Posterior cingulate gyrus (tissue), 11 donors: ENCODE measurements at regions not wholly inside any gene's neighbourhood (a gene's known extent, or its start where the extent isn't known, plus 50 kb on each side); places are given as distances from the start of the nearest gene placed in this dataset.

Experiments
- DNase-seq, 10 donors: peaks; one replicate each; pipeline versions ENCODE4 v3.0.0 to v3.0.0-alpha.2; 2020 to 2021; ENCODE audit warnings: mixed read lengths in 3 of 10
- intact Hi-C: fragments of 100-400 bp; cut with DNase I; formaldehyde crosslinking; loops from one replicate; pipeline ENCODE4 v1.15.1; 2023

- no peak for DNase-seq
- intact Hi-C loops, result no loop called here
Observed at GRCh38 chr18:53937037-53937436, 287.4 kb downstream of the MBD2 start.

- intact Hi-C loops, result no loop called here
Observed at GRCh38 chr18:53935803-53936202, 288.7 kb downstream of the MBD2 start.

GRCh38 chr18:53935399-53935798 is 289.1 kb downstream of the MBD2 start:
- intact Hi-C loops, result no loop called here

More at GRCh38 chr18:53935803-53936202, 288.7 kb downstream of the MBD2 start:
- no peak for DNase-seq

GRCh38 chr18:53920312-53921075 is 304.0 kb downstream of the MBD2 start:
- DNase-seq, result no peak
- intact Hi-C loops, result no loop called here

More at GRCh38 chr18:53935399-53935798, 289.1 kb downstream of the MBD2 start:
- no peak for DNase-seq

- intact Hi-C loops, result no loop called here
- DNase-seq, result no peak
Observed at GRCh38 chr18:53918091-53918490, 306.4 kb downstream of the MBD2 start.

- intact Hi-C loops, result no loop called here
- DNase-seq, result peak in 5 of 10 donors; percentile 25 to 89 (median 75)
Observed at GRCh38 chr18:53911200-53911599, 313.3 kb downstream of the MBD2 start.

- intact Hi-C loops, result no loop called here
- no peak for DNase-seq
Observed at GRCh38 chr18:53909668-53910067, 314.8 kb downstream of the MBD2 start.

GRCh38 chr18:53907921-53908320 is 316.5 kb downstream of the MBD2 start:
- intact Hi-C loops, result no loop called here

GRCh38 chr18:53906681-53907080 is 317.8 kb downstream of the MBD2 start:
- peak in 8 of 10 donors; percentile 26 to 90 (median 47) for DNase-seq
- intact Hi-C loops, result no loop called here

More at GRCh38 chr18:53907921-53908320, 316.5 kb downstream of the MBD2 start:
- no peak for DNase-seq

- intact Hi-C loops, result no loop called here
- DNase-seq, result no peak
Observed at GRCh38 chr18:53894675-53895442, 329.6 kb downstream of the MBD2 start.

- DNase-seq, result no peak
- intact Hi-C loops, result no loop called here
Observed at GRCh38 chr18:53887447-53887846, 337.0 kb downstream of the MBD2 start.

- DNase-seq, result no peak
- intact Hi-C loops, result no loop called here
Observed at GRCh38 chr18:53886058-53886457, 338.4 kb downstream of the MBD2 start.

- DNase-seq, result no peak
- intact Hi-C loops, result no loop called here
Observed at GRCh38 chr18:53883771-53884170, 340.7 kb downstream of the MBD2 start.

GRCh38 chr18:53874103-53874502 is 350.4 kb downstream of the MBD2 start:
- intact Hi-C loops, result no loop called here
- DNase-seq, result no peak

- intact Hi-C loops, result no loop called here
- no peak for DNase-seq
Observed at GRCh38 chr18:53864770-53865169, 359.7 kb downstream of the MBD2 start.

- no peak for DNase-seq
- intact Hi-C loops, result no loop called here
Observed at GRCh38 chr18:53862921-53863320, 361.5 kb downstream of the MBD2 start.

GRCh38 chr18:53861185-53861584 is 363.3 kb downstream of the MBD2 start:
- intact Hi-C loops, result no loop called here
- DNase-seq, result no peak

GRCh38 chr18:53859764-53860163 is 364.7 kb downstream of the MBD2 start:
- DNase-seq, result no peak
- intact Hi-C loops, result no loop called here

- intact Hi-C loops, result no loop called here
- no peak for DNase-seq
Observed at GRCh38 chr18:53850902-53851301, 373.6 kb downstream of the MBD2 start.

GRCh38 chr18:53843763-53844162 is 380.7 kb downstream of the MBD2 start:
- intact Hi-C loops, result no loop called here
- DNase-seq, result no peak

GRCh38 chr18:53843113-53843760 is 381.2 kb downstream of the MBD2 start:
- intact Hi-C loops, result no loop called here
- no peak for DNase-seq
